Duodenal mucosa (tissue), 2 donors: ENCODE measurements at regions not wholly inside any gene's neighbourhood (a gene's known extent, or its start where the extent isn't known, plus 50 kb on each side); places are given as distances from the start of the nearest gene placed in this dataset.

Experiments used
- H3K27ac ChIP-seq: one replicate; pipeline ENCODE4 v1.7.0; 2013; ENCODE audit warnings: low read depth, low read length
- H3K27me3 ChIP-seq, 2 donors: one replicate each; pipeline ENCODE4 v1.7.0; 2013; ENCODE audit warnings: low read length in 2 of 2, control low read depth in 1 of 2; ENCODE audit not compliant: insufficient read depth in 2 of 2, control insufficient read depth in 1 of 2
- H3K36me3 ChIP-seq, 2 donors: one replicate each; pipeline ENCODE4 v1.7.0; 2013; ENCODE audit warnings: low read length in 2 of 2, control low read depth in 1 of 2; ENCODE audit not compliant: insufficient read depth in 2 of 2, control insufficient read depth in 1 of 2
- H3K4me1 ChIP-seq, 2 donors: one replicate each; pipeline ENCODE4 v1.7.0; 2013; ENCODE audit warnings: low read length in 2 of 2, control low read depth in 1 of 2; ENCODE audit not compliant: insufficient read depth in 2 of 2, control insufficient read depth in 1 of 2
- H3K4me3 ChIP-seq, 2 donors: one replicate each; pipeline ENCODE4 v1.7.0; 2013; ENCODE audit warnings: low read length in 2 of 2, low read depth in 1 of 2
- H3K9ac ChIP-seq, 2 donors: one replicate each; pipeline ENCODE4 v1.7.0; 2013; ENCODE audit warnings: low read length in 2 of 2, low read depth in 1 of 2
- H3K9me3 ChIP-seq, 2 donors: one replicate each; pipeline ENCODE4 v1.7.0; 2013; ENCODE audit warnings: low read length in 2 of 2, control low read depth in 1 of 2; ENCODE audit not compliant: control insufficient read depth in 1 of 2

- Histone ChIP-seq H3K27ac (no peak overlapping the region), H3K9ac (no peak overlapping the region), H3K4me1 (no peaks in the 10 kb centered on the region), H3K27me3 (no peaks in the 10 kb centered on the region), H3K36me3 (no peaks in the 10 kb centered on the region), H3K4me3 (no peak overlapping the region), H3K9me3 (peaks cover 0 to 9% of the 10 kb centered on the region in 2 donors)
These were observed 140.0 kb upstream of the DPP6 start for GRCh38 chr7:153912211-153912610.

GRCh38 chr7:153920126-153920525, 132.1 kb upstream of the DPP6 start:
- Histone ChIP-seq H3K36me3 (no peaks in the 10 kb centered on the region), H3K4me1 (no peaks in the 10 kb centered on the region), H3K9me3 (peaks cover 2 to 12% of the 10 kb centered on the region in 2 donors), H3K4me3 (no peak overlapping the region), H3K27ac (no peak overlapping the region), H3K27me3 (no peaks in the 10 kb centered on the region), H3K9ac (no peak overlapping the region)

- H3K9ac ChIP-seq: no peak overlapping the region
- peaks cover 4 to 10% of the 10 kb centered on the region in 2 donors for H3K9me3 ChIP-seq
- H3K4me3 ChIP-seq: no peak overlapping the region
- no peaks in the 10 kb centered on the region for H3K36me3 ChIP-seq
- H3K27me3 ChIP-seq: no peaks in the 10 kb centered on the region
- no peaks in the 10 kb centered on the region for H3K4me1 ChIP-seq
- H3K27ac ChIP-seq: no peak overlapping the region
These were observed 131.3 kb upstream of the DPP6 start for GRCh38 chr7:153920897-153921296.

GRCh38 chr7:153921408-153921807, 130.8 kb upstream of the DPP6 start:
- H3K4me3 ChIP-seq: no peak overlapping the region
- no peak overlapping the region for H3K9ac ChIP-seq
- H3K27me3 ChIP-seq: no peaks in the 10 kb centered on the region
- H3K9me3 ChIP-seq: peaks cover 4 to 10% of the 10 kb centered on the region in 2 donors
- H3K27ac ChIP-seq: no peak overlapping the region
- no peaks in the 10 kb centered on the region for H3K36me3 ChIP-seq
- no peaks in the 10 kb centered on the region for H3K4me1 ChIP-seq

GRCh38 chr7:153930696-153931095, 121.5 kb upstream of the DPP6 start:
- no peaks in the 10 kb centered on the region for H3K36me3 ChIP-seq
- peaks cover 10 to 18% of the 10 kb centered on the region in 2 donors for H3K9me3 ChIP-seq
- H3K4me1 ChIP-seq: no peaks in the 10 kb centered on the region
- H3K27ac ChIP-seq: no peak overlapping the region
- no peaks in the 10 kb centered on the region for H3K27me3 ChIP-seq
- H3K4me3 ChIP-seq: no peak overlapping the region
- H3K9ac ChIP-seq: no peak overlapping the region

GRCh38 chr7:153934048-153934447, 118.2 kb upstream of the DPP6 start:
- no peak overlapping the region for H3K9ac ChIP-seq
- no peaks in the 10 kb centered on the region for H3K4me1 ChIP-seq
- no peak overlapping the region for H3K4me3 ChIP-seq
- no peaks in the 10 kb centered on the region for H3K36me3 ChIP-seq
- H3K27ac ChIP-seq: no peak overlapping the region
- H3K27me3 ChIP-seq: no peaks in the 10 kb centered on the region
- H3K9me3 ChIP-seq: peaks cover 9 to 23% of the 10 kb centered on the region in 2 donors

GRCh38 chr7:153934629-153935028, 117.6 kb upstream of the DPP6 start:
- H3K9me3 ChIP-seq: peaks cover 9 to 25% of the 10 kb centered on the region in 2 donors
- H3K36me3 ChIP-seq: no peaks in the 10 kb centered on the region
- H3K27ac ChIP-seq: no peak overlapping the region
- H3K4me3 ChIP-seq: no peak overlapping the region
- H3K9ac ChIP-seq: no peak overlapping the region
- H3K27me3 ChIP-seq: no peaks in the 10 kb centered on the region
- no peaks in the 10 kb centered on the region for H3K4me1 ChIP-seq

GRCh38 chr7:153935095-153935494, 117.1 kb upstream of the DPP6 start:
- Histone ChIP-seq H3K9ac (no peak overlapping the region), H3K27me3 (no peaks in the 10 kb centered on the region), H3K27ac (no peak overlapping the region), H3K4me3 (no peak overlapping the region), H3K9me3 (peaks cover 9 to 27% of the 10 kb centered on the region in 2 donors), H3K36me3 (no peaks in the 10 kb centered on the region), H3K4me1 (no peaks in the 10 kb centered on the region)

GRCh38 chr7:153938451-153938850, 113.7 kb upstream of the DPP6 start:
- no peak overlapping the region for H3K9ac ChIP-seq
- no peak overlapping the region for H3K27ac ChIP-seq
- no peaks in the 10 kb centered on the region for H3K4me1 ChIP-seq
- no peak overlapping the region for H3K4me3 ChIP-seq
- H3K9me3 ChIP-seq: peaks cover 9 to 14% of the 10 kb centered on the region in 2 donors
- H3K27me3 ChIP-seq: no peaks in the 10 kb centered on the region
- no peaks in the 10 kb centered on the region for H3K36me3 ChIP-seq

- Histone ChIP-seq H3K27me3 (no peaks in the 10 kb centered on the region), H3K36me3 (no peaks in the 10 kb centered on the region)
These were observed 113.0 kb upstream of the DPP6 start for GRCh38 chr7:153939177-153939576.

GRCh38 chr7:153939654-153940053, 112.5 kb upstream of the DPP6 start:
- no peak overlapping the region for H3K4me3 ChIP-seq
- no peak overlapping the region for H3K27ac ChIP-seq

More at GRCh38 chr7:153939177-153939576, 113.0 kb upstream of the DPP6 start:
- Histone ChIP-seq H3K9me3 (peaks cover 9 to 13% of the 10 kb centered on the region in 2 donors), H3K27ac (no peak overlapping the region), H3K9ac (no peak overlapping the region), H3K4me1 (no peaks in the 10 kb centered on the region), H3K4me3 (no peak overlapping the region)

More at GRCh38 chr7:153939654-153940053, 112.5 kb upstream of the DPP6 start:
- Histone ChIP-seq H3K4me1 (no peaks in the 10 kb centered on the region), H3K27me3 (no peaks in the 10 kb centered on the region), H3K9me3 (peaks cover 9 to 15% of the 10 kb centered on the region in 2 donors), H3K36me3 (no peaks in the 10 kb centered on the region), H3K9ac (no peak overlapping the region)
